ENCODE measurements at regions not wholly inside any gene's neighbourhood (a gene's known extent, or its start where the extent isn't known, plus 50 kb on each side); places are given as distances from the start of the nearest gene placed in this dataset.

DNA sequence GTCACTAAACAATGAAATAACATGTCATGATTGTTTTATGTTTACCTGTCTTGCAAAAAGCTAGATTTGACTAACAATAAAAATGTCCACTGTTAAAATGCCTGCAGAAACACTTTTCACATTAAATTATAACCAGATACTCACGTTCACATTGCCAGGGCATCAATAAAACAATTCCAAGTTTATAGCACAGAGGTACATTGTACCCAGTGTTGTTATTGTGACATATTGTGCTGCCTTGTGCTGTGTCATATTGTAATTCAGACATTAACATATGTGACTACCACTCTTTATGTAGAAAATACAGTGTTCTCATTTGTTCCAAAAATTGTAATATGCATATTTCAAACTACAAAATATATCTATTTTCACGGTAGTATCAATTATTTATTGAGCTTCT, 766.1 kb downstream of the NCAM2 start:
- no peak for DNase-seq (ENCODE audit: extremely low spot score)
- ChIA-PET POLR2A (no interaction called here), CTCF (no interaction called here)
- TF ChIP-seq PKNOX1 (IDR thresholded peaks at IDR 0.05) (no peak), ARNT (IDR thresholded peaks at IDR 0.05) (no peak), FOXK2 (IDR thresholded peaks at IDR 0.05) (no peak), ZNF384 (IDR thresholded peaks at IDR 0.05) (no peak), FOXM1 (IDR thresholded peaks at IDR 0.05; ENCODE audit: borderline replicate concordance) (no peak), BHLHE40 (IDR thresholded peaks at IDR 0.05; ENCODE audit: borderline replicate concordance) (no peak), HDGF (IDR thresholded peaks at IDR 0.05; ENCODE audit: borderline replicate concordance) (no peak), ELF4 (IDR thresholded peaks at IDR 0.05) (no peak), CTBP1 (IDR thresholded peaks at IDR 0.05; ENCODE audit: borderline replicate concordance) (no peak), LEF1 (IDR thresholded peaks at IDR 0.05; ENCODE audit: borderline replicate concordance) (no peak), SUZ12 (IDR thresholded peaks at IDR 0.05) (no peak), FOXA1 (IDR thresholded peaks at IDR 0.05) (no peak)

- DNase-seq (ENCODE audit: extremely low spot score): no peak
- no peak for TF ChIP-seq FOXM1 (IDR thresholded peaks at IDR 0.05; ENCODE audit: borderline replicate concordance)
- no peak for TF ChIP-seq SP1 (IDR thresholded peaks at IDR 0.05)
- TF ChIP-seq ELF4 (IDR thresholded peaks at IDR 0.05): no peak
- no peak for TF ChIP-seq BHLHE40 (IDR thresholded peaks at IDR 0.05; ENCODE audit: borderline replicate concordance)
- TF ChIP-seq NFRKB (IDR thresholded peaks at IDR 0.05): no peak
- no peak for TF ChIP-seq LEF1 (IDR thresholded peaks at IDR 0.05; ENCODE audit: borderline replicate concordance)
- no peak for TF ChIP-seq TARDBP (IDR thresholded peaks at IDR 0.05)
- TF ChIP-seq HDGF (IDR thresholded peaks at IDR 0.05; ENCODE audit: borderline replicate concordance): no peak
- TF ChIP-seq ZNF384 (IDR thresholded peaks at IDR 0.05): no peak
- no peak for TF ChIP-seq PKNOX1 (IDR thresholded peaks at IDR 0.05)
- TF ChIP-seq FOXK2 (IDR thresholded peaks at IDR 0.05): no peak
- no peak for TF ChIP-seq L3MBTL2 (conservative IDR thresholded peaks at IDR 0.05)
- TF ChIP-seq ARNT (IDR thresholded peaks at IDR 0.05): no peak
- no peak for TF ChIP-seq SUZ12 (IDR thresholded peaks at IDR 0.05)
- TF ChIP-seq FOXA1 (IDR thresholded peaks at IDR 0.05): no peak
- TF ChIP-seq CTBP1 (IDR thresholded peaks at IDR 0.05; ENCODE audit: borderline replicate concordance): no peak
- ChIA-PET CTCF (no interaction called here), POLR2A (no interaction called here)
These were observed 769.1 kb downstream of the NCAM2 start for GRCh38 chr21:21767276-21767675.

GRCh38 chr21:21788591-21788990, 790.4 kb downstream of the NCAM2 start:
- ChIA-PET POLR2A (no interaction called here), CTCF (no interaction called here)
- no peak for DNase-seq (ENCODE audit: extremely low spot score)
- TF ChIP-seq PKNOX1 (IDR thresholded peaks at IDR 0.05) (no peak), FOXA1 (IDR thresholded peaks at IDR 0.05) (no peak), FOXK2 (IDR thresholded peaks at IDR 0.05) (no peak), LEF1 (IDR thresholded peaks at IDR 0.05; ENCODE audit: borderline replicate concordance) (no peak), NFRKB (IDR thresholded peaks at IDR 0.05) (no peak), L3MBTL2 (conservative IDR thresholded peaks at IDR 0.05) (no peak)

DNA sequence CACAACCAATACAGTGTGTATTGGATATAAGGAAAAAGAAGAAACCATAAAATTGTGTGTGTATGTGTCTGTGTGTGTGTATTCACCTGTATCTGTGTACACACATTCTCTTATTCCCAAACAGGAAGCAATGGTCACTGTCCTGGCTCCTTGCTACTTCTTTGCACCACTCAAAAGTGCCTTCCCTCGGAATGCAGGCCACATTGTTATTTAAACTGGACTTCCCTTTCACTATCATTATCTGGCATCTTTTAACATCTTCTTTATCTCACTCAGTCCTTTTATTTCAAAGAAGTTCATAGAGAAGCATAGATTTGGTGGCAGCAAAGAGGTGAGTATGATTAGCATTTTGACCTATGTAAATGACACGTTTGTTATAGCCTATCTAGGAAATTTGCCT, 803.7 kb downstream of the NCAM2 start:
- CTCF ChIA-PET: no interaction called here
- TF ChIP-seq LEF1 (IDR thresholded peaks at IDR 0.05; ENCODE audit: borderline replicate concordance) (no peak), ELF4 (IDR thresholded peaks at IDR 0.05) (no peak), FOXK2 (IDR thresholded peaks at IDR 0.05) (no peak), CTBP1 (IDR thresholded peaks at IDR 0.05; ENCODE audit: borderline replicate concordance) (no peak), TARDBP (IDR thresholded peaks at IDR 0.05) (no peak), SP1 (IDR thresholded peaks at IDR 0.05) (no peak), FOXA1 (IDR thresholded peaks at IDR 0.05) (no peak), ZNF384 (IDR thresholded peaks at IDR 0.05) (no peak), HDGF (IDR thresholded peaks at IDR 0.05; ENCODE audit: borderline replicate concordance) (no peak), BHLHE40 (IDR thresholded peaks at IDR 0.05; ENCODE audit: borderline replicate concordance) (no peak)
- POLR2A ChIA-PET: no interaction called here
- no peak for DNase-seq (ENCODE audit: extremely low spot score)

- DNase-seq (ENCODE audit: extremely low spot score): no peak
- TF ChIP-seq SP1 (IDR thresholded peaks at IDR 0.05): no peak
- TF ChIP-seq FOXK2 (IDR thresholded peaks at IDR 0.05): no peak
- TF ChIP-seq TARDBP (IDR thresholded peaks at IDR 0.05): no peak
- no peak for TF ChIP-seq PKNOX1 (IDR thresholded peaks at IDR 0.05)
- TF ChIP-seq ARNT (IDR thresholded peaks at IDR 0.05): no peak
- TF ChIP-seq BHLHE40 (IDR thresholded peaks at IDR 0.05; ENCODE audit: borderline replicate concordance): no peak
- TF ChIP-seq ZNF384 (IDR thresholded peaks at IDR 0.05): no peak
- no peak for TF ChIP-seq NFRKB (IDR thresholded peaks at IDR 0.05)
- TF ChIP-seq SUZ12 (IDR thresholded peaks at IDR 0.05): no peak
- no peak for TF ChIP-seq LEF1 (IDR thresholded peaks at IDR 0.05; ENCODE audit: borderline replicate concordance)
- no peak for TF ChIP-seq CTBP1 (IDR thresholded peaks at IDR 0.05; ENCODE audit: borderline replicate concordance)
- no peak for TF ChIP-seq ELF4 (IDR thresholded peaks at IDR 0.05)
- TF ChIP-seq L3MBTL2 (conservative IDR thresholded peaks at IDR 0.05): no peak
- TF ChIP-seq FOXA1 (IDR thresholded peaks at IDR 0.05): no peak
- no peak for TF ChIP-seq HDGF (IDR thresholded peaks at IDR 0.05; ENCODE audit: borderline replicate concordance)
- TF ChIP-seq FOXM1 (IDR thresholded peaks at IDR 0.05; ENCODE audit: borderline replicate concordance): no peak
- ChIA-PET POLR2A (no interaction called here), CTCF (no interaction called here)
These were observed 808.7 kb downstream of the NCAM2 start for GRCh38 chr21:21806711-21807597.
